GM23338 (cell line): ENCODE measurements at regions not wholly inside any gene's neighbourhood (a gene's known extent, or its start where the extent isn't known, plus 50 kb on each side); places are given as distances from the start of the nearest gene placed in this dataset.

Experiments
- ATAC-seq: fragments of 200-7000 bp; cut with Tn5 transposase; 3 replicates; pipeline ENCODE4 v1.9.1; 2020
- DNase-seq: peaks from one replicate; pipeline ENCODE4 v3.0.0-alpha.2; 2015; ENCODE audit warnings: low spot score
- H2AFZ ChIP-seq: fragments of 200-600 bp; sonication (generic); 2 replicates; pipeline ENCODE4 v1.8.0; 2016; ENCODE audit warnings: antibody characterized with exemption, mild to moderate bottlenecking, moderate library complexity
- H3F3A ChIP-seq: fragments of 200-600 bp; sonication (generic); replicated peaks from 2 replicates; pipeline ENCODE4 v1.8.0; 2017; ENCODE audit warnings: antibody characterized with exemption, mixed run types, low read depth
- H3K27ac ChIP-seq: fragments of 200-600 bp; sonication (generic); 2 replicates; pipeline ENCODE4 v1.6.1; 2016; ENCODE audit warnings: low read depth
- H3K27me3 ChIP-seq: fragments of 200-600 bp; sonication (generic); 2 replicates; pipeline ENCODE4 v1.8.0; 2016; ENCODE audit warnings: mild to moderate bottlenecking, mixed run types, moderate library complexity; ENCODE audit not compliant: insufficient read depth
- H3K36me3 ChIP-seq: fragments of 200-600 bp; sonication (generic); 2 replicates; pipeline ENCODE4 v1.8.0; 2016; ENCODE audit warnings: mild to moderate bottlenecking; ENCODE audit not compliant: insufficient read depth
- H3K4me1 ChIP-seq: fragments of 200-600 bp; sonication (generic); 2 replicates; pipeline ENCODE4 v1.8.0; 2016; ENCODE audit warnings: mild to moderate bottlenecking, moderate library complexity; ENCODE audit not compliant: insufficient read depth
- H3K4me2 ChIP-seq: fragments of 200-600 bp; sonication (generic); 2 replicates; pipeline ENCODE4 v1.7.1; 2017; ENCODE audit warnings: mixed run types
- H3K4me3 ChIP-seq: fragments of 200-600 bp; sonication (generic); 2 replicates; pipeline ENCODE4 v1.6.1; 2016; ENCODE audit warnings: mixed run types
- H3K79me2 ChIP-seq: fragments of 200-600 bp; sonication (generic); replicated peaks from 2 replicates; pipeline ENCODE4 v1.8.0; 2017; ENCODE audit warnings: mild to moderate bottlenecking; ENCODE audit not compliant: insufficient read depth
- H3K9me2 ChIP-seq: fragments of 200-600 bp; sonication (generic); 2 replicates; pipeline ENCODE4 v1.8.0; 2017; ENCODE audit not compliant: insufficient read depth
- H4K20me1 ChIP-seq: fragments of 200-600 bp; sonication (generic); replicated peaks from 2 replicates; pipeline ENCODE4 v1.8.0; 2017; ENCODE audit warnings: mild to moderate bottlenecking; ENCODE audit not compliant: insufficient read depth
- H3K27ac Mint-ChIP-seq: 2 replicates; pipeline ENCODE4 v1.8.0; 2020; ENCODE audit warnings: inconsistent platforms, mild to moderate bottlenecking, moderate library complexity, mixed read lengths
- H3K27me3 Mint-ChIP-seq: 3 replicates; pipeline ENCODE4 v1.8.0; 2022; ENCODE audit warnings: low read depth, mild to moderate bottlenecking, moderate library complexity, mixed read lengths, inconsistent platforms; ENCODE audit not compliant: insufficient read depth, poor library complexity
- H3K36me3 Mint-ChIP-seq: 3 replicates; pipeline ENCODE4 v1.8.0; 2021; ENCODE audit warnings: low read depth, mild to moderate bottlenecking, inconsistent platforms, moderate library complexity, mixed read lengths
- H3K4me1 Mint-ChIP-seq: 3 replicates; pipeline ENCODE4 v1.8.0; 2020; ENCODE audit warnings: mild to moderate bottlenecking, inconsistent platforms, mixed read lengths
- H3K4me3 Mint-ChIP-seq: 3 replicates; pipeline ENCODE4 v1.8.0; 2021; ENCODE audit warnings: moderate library complexity, mild to moderate bottlenecking, inconsistent platforms, mixed read lengths
- H3K9me3 Mint-ChIP-seq: 3 replicates; pipeline ENCODE4 v1.8.0; 2020; ENCODE audit warnings: moderate library complexity, mild to moderate bottlenecking, inconsistent platforms, mixed read lengths
- ETS1 ChIP-seq: IDR thresholded peaks from 2 replicates; pipeline ENCODE4 v1.6.1; 2016; ENCODE audit warnings: antibody characterized with exemption
- EZH2 ChIP-seq: fragments of 200-600 bp; sonication (generic); IDR thresholded peaks from one replicate; pipeline ENCODE4 v1.8.0; 2017; ENCODE audit warnings: antibody characterized with exemption, mild to moderate bottlenecking, low read depth; ENCODE audit not compliant: unreplicated experiment
- JUNB ChIP-seq: IDR thresholded peaks from one replicate; pipeline ENCODE4 v1.6.1; 2016; ENCODE audit warnings: antibody characterized with exemption; ENCODE audit not compliant: unreplicated experiment
- NANOG ChIP-seq: IDR thresholded peaks from 2 replicates; pipeline ENCODE4 v1.6.1; 2016; ENCODE audit warnings: antibody characterized with exemption, borderline replicate concordance
- POLR2AphosphoS5 ChIP-seq: IDR thresholded peaks from 2 replicates; pipeline ENCODE4 v1.6.1; 2016; ENCODE audit warnings: antibody characterized with exemption, low read depth
- ZNF114 ChIP-seq: fragments of 250-450 bp; sonication (Bioruptor Pico); IDR thresholded peaks from 2 replicates; pipeline ENCODE4 v1.5.0; 2020; ENCODE audit warnings: mild to moderate bottlenecking, moderate library complexity
- ZNF331 ChIP-seq: fragments of 250-450 bp; sonication (Bioruptor Pico); IDR thresholded peaks from 2 replicates; pipeline ENCODE4 v1.5.0; 2020; ENCODE audit warnings: low read depth, mild to moderate bottlenecking, moderate library complexity
- ZNF462 ChIP-seq: fragments of 250-450 bp; sonication (Bioruptor Pico); IDR thresholded peaks from 2 replicates; pipeline ENCODE4 v1.5.0; 2020; ENCODE audit warnings: mild to moderate bottlenecking, moderate library complexity
- TF ChIP-seq, protein P1 (sequence below), 2 experiments: fragments of 200-600 bp in 1 of 2; sonication (generic) in 1 of 2; conservative IDR thresholded peaks; 2 replicates each; pipeline versions ENCODE4 v1.5.1 to v1.6.1; 2016 to 2017; ENCODE audit warnings: antibody characterized with exemption in 2 of 2, low read depth in 2 of 2, mild to moderate bottlenecking in 2 of 2, moderate library complexity in 1 of 2

- TF ChIP-seq ZNF462 (CRISPR knock-in tag), result no peak
Observed at GRCh38 chr2:84286878-84287277, 172.2 kb downstream of the SUCLG1 start (continued).

- H3K27me3 ChIP-seq, result no peaks in the 10 kb centered on the region
- no peak overlapping the region for H3K27ac ChIP-seq
- H3K79me2 ChIP-seq, result no peaks in the 10 kb centered on the region
- no peak overlapping the region for H2AFZ ChIP-seq
- no peak overlapping the region for H3K4me2 ChIP-seq
- TF ChIP-seq POLR2AphosphoS5, result no peak
- no peak for TF ChIP-seq EZH2
- TF ChIP-seq NANOG, result no peak
- no peak for TF ChIP-seq ZNF114 (CRISPR knock-in tag)
- no peak for TF ChIP-seq ETS1
- no peak for TF ChIP-seq ZNF331
- TF ChIP-seq, protein P1, sequence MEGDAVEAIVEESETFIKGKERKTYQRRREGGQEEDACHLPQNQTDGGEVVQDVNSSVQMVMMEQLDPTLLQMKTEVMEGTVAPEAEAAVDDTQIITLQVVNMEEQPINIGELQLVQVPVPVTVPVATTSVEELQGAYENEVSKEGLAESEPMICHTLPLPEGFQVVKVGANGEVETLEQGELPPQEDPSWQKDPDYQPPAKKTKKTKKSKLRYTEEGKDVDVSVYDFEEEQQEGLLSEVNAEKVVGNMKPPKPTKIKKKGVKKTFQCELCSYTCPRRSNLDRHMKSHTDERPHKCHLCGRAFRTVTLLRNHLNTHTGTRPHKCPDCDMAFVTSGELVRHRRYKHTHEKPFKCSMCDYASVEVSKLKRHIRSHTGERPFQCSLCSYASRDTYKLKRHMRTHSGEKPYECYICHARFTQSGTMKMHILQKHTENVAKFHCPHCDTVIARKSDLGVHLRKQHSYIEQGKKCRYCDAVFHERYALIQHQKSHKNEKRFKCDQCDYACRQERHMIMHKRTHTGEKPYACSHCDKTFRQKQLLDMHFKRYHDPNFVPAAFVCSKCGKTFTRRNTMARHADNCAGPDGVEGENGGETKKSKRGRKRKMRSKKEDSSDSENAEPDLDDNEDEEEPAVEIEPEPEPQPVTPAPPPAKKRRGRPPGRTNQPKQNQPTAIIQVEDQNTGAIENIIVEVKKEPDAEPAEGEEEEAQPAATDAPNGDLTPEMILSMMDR (conservative IDR thresholded peaks at IDR 0.05; ENCODE audit: low read depth in 2 of 2), result no peak
- TF ChIP-seq JUNB, result no peak
- H3K9me2 ChIP-seq, result peaks cover 25% of the 10 kb centered on the region
- H3K27ac Mint-ChIP-seq, result no peak overlapping the region
- peaks cover 4% of the 10 kb centered on the region; the same call in 1 of the 2 replicates for H3K4me1 ChIP-seq
- no peaks in the 10 kb centered on the region for H3K27me3 Mint-ChIP-seq
- no peaks in the 10 kb centered on the region; the same call in 2 of the 3 replicates for H3K4me1 Mint-ChIP-seq
- DNase-seq (no peak), ATAC-seq (no peak)
- no peak overlapping the region for H3K4me3 Mint-ChIP-seq
- peaks cover 6% of the 10 kb centered on the region; the same call in 2 of the 3 replicates for H3K36me3 Mint-ChIP-seq
- no peaks in the 10 kb centered on the region for H3F3A ChIP-seq
- peaks cover 3% of the 10 kb centered on the region; the same call in 2 of the 3 replicates for H3K9me3 Mint-ChIP-seq
- no peak overlapping the region for H3K4me3 ChIP-seq
- H3K36me3 ChIP-seq, result no peaks in the 10 kb centered on the region
- H4K20me1 ChIP-seq, result no peaks in the 10 kb centered on the region
Observed at GRCh38 chr2:84285056-84285747, 173.9 kb downstream of the SUCLG1 start.
